HG02642 (cell line): ENCODE measurements at regions not wholly inside any gene's neighbourhood (a gene's known extent, or its start where the extent isn't known, plus 50 kb on each side); places are given as distances from the start of the nearest gene placed in this dataset.

Experiments
- ATAC-seq: cut with Tn5 transposase; IDR thresholded peaks from one replicate; pipeline ENCODE4 v1.9.1; 2021; ENCODE audit warnings: mild to moderate bottlenecking; ENCODE audit not compliant: unreplicated experiment, poor library complexity

DNA sequence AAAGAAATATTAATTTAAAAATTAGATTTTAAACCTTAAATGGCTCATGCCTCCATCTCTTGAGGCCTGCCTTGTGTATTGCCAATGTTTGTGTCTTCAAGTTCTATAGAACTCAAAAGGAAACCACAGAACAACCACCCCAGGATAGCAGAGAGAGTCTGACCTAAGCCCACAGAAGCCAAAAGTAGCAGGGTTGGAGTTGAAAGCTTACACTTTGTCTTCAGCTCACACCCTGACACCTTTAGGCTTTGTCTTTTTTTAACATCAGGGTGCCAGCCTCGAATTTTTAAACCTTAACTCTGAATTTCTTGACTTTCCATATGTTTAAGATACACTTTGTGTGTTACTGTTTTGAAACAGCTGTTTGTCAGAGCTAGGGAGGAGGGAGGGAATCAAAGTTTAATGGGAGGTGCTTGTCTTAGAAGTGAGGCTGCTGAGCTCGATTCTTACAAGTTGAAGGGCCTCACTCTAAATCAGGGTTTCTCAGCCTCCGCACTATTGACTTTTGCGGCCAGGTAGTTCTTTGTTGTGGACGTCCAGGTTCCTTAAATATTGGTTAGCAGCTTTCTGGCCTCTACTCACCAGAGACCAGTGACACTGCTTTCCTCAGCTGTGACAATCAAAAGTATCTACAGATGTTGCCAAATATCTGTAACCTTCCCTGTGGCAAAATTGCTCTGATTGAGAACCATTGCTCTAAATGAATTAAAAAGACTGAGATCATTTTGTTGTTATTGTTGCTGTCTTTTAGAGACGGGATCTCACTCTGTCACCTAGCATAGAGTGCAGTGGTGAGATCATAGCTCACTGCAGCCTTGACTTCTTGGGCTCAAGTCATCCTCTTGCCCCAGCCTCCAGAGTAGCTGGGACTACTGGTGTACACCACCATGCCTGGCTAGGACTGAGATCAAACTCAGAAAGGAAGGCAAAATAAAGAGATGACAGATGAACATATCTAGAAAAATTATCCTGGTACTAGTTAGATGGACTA lies 139.2 kb upstream of the EOMES start:
- no peak for ATAC-seq

DNA sequence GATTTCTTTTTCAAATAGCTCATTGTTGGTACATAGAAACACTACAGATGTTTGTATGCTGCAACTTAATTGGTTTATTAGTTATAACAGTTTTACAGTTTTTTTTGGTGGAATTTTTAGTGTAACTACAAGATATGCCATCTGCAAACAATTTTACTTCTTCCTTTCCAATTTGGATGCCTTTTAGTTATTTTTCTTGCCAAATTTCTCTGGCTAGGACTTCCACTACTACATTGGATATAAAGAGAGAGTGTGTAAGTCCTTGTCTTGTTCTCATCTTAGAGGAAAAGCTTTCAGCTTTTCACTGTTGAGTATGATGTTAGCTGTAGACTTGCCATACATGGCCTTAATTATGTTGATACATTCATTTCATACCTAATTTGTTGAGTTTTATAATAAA lies 143.6 kb upstream of the EOMES start:
- ATAC-seq: no peak

DNA sequence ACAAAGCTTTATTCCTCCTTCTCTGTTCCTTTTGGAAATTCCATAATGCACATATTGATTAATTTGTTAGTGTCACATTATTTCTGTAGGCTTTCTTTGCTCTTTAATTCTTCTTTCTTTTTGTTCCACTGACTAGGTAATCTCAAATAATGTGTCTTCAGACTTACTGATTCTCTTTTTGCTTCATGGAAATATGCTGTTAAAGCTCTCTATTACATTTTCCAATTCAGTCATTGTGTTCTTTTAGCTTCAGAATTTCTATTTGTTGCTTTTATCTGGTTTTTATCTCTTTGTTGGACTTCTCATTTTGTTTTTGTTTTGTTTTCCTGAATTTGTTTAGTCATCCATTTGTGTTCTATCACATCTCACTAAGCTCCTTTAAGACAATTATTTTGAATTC lies 147.0 kb upstream of the EOMES start:
- no peak for ATAC-seq

DNA sequence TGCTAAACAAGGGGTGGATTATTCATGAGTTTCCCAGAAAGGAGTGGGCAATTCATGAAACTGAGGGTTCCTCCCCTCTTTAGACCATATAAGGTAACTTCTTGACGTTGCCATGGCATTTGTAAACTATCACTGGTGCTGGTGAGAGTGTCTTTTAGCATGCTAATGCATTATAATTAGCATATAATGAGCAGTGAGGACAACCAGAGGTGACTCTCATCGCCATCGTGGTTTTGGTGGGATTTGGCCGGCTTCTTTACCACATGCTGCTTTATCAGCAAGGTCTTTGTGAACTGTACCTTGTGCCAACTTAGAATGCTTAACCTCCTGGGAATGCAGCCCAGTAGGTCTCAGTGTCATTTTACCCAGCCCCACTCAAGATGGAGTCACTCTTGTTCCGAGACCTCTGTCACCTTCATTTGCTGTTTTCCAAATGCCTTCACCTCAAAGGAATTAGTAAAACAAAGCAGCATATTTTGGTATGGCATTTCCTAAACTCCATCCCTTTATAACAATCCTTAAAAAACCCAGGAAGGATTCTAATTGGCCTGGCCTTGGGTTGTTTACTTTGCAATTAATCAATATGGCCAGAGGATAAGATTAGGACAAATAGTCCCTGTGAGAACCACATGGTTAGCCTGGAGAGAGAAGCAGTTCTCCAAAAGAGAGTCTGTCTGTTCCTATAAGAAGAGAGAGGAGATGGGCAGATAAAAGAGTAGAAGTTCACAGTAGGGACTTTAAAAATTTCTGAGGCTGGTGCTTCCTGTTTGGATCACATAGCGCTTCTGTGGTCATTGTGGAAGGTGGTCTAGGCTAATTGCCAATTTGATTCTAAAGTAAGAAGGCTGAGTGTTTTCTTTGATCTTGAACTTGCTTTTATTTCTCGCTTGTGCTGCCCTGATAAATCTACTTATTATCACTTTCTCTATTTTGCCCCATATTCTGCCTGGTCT lies 155.2 kb upstream of the EOMES start:
- no peak for ATAC-seq

DNA sequence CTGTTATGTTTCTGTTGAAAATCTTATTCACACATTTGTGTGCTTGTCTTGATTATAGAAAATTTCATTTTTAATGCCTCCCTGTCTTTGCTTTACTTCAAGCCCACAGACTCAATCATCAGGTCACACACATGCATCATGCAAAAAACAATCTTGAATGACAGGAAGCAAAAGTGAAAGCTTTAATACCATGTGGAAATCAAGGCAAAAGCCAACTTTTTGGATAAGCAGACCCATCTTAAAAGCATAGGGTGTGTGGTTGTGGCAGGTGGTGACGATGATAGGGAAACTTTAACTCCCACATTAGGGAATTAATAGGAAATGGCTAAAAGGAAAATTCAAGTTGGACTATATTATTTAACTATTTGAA lies 155.9 kb upstream of the EOMES start:
- no peak for ATAC-seq

DNA sequence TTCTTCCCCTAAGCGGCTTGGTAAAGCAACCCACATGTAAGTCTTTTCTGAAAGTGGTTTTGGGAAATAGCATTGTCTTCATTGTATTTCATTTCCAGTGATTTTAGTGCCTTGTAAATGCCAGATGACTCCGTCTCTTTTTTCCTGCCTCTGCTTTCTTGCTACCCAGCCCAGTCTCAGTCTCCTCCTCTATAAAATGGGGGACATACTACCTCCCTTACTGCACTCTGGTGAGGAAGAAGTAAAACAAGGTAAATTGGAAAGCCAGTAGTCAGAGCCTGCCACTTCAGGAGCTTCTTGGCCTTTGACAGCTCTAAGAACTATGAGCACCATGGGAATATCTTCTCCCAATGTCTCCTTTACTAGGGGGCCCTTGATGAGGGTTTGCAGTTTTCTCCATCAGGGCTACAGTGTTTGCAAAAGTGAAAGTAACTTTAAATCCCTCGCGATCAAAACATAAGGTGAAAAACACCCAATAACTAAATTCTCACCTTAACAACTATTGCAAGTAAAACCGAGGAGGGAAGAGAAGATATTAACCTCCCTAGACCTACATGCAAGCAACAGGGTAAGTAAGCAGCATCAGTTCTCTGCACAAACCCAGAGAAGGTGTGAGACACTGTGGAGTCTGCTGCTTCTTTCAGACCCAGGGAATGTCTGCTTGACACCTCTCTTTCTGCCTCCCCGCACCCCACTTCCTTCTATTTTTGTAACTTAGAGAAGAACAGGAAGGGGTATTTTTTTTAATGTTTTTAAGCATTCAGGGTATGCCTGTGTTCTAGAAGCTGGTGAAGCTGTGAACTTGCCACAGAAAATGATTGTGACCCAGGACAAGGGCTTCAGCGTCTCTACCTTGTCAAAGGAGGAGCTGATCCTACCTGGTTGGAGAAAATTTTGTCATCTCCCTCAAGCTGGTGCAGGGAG lies 159.1 kb upstream of the EOMES start:
- no peak for ATAC-seq

DNA sequence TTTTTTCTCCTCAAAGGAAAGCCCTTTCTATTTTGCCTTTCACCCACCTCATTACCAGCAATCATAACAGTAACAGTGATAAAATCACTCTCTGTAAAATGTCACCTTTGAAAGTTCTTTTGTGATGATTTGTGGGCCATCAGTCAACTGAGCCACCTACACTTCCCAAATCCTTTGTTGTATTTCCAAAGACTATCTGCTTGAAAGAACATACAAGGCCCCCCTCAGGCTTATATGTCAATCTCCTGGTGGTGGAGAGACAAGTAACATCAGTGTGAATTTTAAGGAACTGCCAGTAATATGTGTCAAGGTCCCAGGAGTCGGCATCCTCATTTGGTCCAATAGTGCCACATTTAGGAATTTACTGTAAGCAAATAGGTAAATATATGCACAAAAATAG lies 161.1 kb upstream of the EOMES start:
- no peak for ATAC-seq

DNA sequence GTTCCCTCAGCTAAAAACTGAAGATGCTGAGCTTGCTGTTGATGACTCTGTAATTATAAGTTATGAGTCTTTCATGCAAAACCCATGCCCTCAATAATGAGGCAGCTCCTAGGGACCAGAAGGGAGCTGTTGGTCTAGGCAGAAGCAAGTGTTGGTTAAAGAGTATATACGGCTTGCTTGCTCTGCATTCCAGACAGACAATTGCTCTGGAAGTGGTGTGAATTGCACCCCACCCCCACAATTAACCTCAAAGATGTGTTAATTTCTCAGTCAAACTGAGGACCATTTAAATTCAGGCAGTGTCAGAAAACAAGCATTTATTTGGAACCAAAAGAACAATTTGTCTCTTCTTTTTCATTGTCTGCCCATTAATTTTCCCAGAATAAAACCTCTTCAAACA lies 163.5 kb upstream of the EOMES start:
- ATAC-seq: no peak

DNA sequence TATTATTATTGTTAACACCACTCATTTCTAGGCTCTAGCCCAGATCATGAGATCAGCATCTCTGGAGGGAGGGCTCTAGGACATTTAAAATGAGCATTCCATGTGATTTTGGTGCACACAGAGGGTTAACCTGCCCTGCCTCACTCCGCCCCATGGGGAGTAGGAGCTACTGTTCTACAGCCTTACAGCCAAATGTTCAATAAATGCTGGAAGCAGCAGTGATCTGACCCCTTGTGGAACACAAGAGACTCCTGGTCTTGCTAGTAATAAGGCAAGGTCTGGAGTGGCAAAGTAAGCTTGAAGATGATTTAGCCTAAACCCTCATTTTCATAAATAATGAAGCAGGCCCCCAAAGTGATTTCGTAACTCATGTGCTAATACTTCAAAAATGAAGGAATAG lies 166.4 kb upstream of the EOMES start:
- no peak for ATAC-seq

DNA sequence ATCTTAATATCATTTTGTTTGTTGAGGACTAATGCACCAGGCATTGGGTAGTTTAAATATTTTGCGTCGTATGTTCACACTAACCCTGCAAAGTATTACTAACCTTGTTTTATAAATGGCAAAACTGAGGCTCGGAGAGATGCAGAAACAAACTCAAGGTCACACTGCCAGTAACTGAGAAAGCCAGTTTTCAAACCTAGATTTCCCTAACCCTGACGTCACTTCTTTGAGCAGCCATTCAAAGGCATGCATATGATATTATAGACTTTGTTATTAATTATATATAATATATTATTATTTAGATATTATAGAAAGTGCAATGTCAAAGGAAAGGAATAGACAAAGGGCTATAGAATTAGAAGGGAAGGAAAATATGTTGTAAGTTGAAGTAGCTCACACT lies 167.6 kb upstream of the EOMES start:
- ATAC-seq: no peak

DNA sequence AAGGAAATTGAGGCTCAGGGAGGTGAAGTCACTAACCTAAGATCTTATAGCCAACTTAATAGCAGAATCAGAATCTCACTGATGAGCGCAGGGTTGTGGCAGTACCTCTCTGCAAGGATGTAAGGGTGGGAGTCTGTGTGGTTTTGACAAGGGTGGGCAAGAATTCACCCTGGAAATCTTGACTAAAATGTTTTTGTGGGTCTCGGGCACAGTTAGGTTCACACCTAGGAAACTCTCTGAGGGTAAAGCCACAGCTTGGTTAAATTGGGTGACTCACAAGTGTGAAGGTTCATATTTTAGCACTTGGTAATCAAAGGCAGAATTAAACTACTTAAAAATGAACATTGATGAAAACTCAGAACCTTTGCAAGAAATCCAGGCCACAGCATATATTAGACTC lies 178.2 kb upstream of the EOMES start:
- ATAC-seq: no peak

DNA sequence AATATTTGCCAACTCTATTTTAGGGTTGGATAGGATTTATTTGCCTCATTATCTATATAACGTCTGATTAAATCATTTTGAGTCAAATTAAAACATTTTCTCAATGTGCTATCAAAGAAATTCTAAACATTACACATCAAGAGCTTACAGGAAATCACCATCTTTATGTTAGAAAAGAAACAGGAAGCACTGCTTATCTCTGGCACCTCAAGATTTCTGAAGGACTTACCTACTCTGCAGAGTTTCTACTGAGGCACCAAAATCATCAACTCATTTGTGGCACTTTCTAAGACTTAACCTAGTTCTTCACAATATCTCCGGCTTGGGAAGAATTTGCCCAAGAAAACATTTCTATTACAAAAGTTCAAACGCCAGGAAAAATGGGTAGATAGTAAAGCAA lies 181.3 kb upstream of the EOMES start:
- ATAC-seq: no peak

DNA sequence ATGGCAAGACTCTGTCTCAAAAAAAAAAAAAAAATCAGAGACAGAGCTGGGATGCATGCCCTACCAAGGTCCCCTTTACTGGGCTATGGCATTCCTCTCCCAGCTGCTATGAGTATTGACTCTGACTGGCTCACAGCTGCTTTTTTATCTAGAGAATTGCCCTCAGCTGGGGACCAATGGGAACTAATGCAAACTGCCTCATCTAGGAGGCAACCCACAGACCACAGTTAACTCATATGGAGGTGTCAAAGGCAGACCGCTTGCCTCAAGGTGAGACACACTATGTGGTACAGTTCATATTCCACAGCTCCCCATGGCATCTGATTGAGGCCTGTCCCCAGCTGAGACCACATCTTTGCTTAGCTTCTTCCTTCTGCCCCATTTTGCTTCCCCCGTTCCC lies 183.5 kb upstream of the EOMES start:
- no peak for ATAC-seq

DNA sequence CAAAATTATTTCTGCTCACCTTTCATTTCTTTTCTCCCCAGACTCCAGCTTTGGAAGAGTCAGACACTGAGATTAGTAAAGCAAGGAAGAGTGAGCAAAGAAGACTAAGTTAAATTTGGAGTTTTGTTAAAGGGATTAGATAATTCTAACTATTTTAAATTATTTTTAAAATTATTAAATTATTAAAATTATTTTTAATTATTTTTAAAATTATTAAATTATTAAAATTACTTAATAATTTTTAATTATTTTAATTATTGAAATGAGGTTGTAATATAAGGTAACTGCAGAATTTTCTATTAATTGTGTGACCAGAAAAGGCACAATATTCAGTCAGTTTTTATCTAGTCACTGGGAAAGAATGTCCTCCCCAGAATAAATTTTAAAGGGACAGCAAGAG lies 185.0 kb upstream of the EOMES start:
- no peak for ATAC-seq

DNA sequence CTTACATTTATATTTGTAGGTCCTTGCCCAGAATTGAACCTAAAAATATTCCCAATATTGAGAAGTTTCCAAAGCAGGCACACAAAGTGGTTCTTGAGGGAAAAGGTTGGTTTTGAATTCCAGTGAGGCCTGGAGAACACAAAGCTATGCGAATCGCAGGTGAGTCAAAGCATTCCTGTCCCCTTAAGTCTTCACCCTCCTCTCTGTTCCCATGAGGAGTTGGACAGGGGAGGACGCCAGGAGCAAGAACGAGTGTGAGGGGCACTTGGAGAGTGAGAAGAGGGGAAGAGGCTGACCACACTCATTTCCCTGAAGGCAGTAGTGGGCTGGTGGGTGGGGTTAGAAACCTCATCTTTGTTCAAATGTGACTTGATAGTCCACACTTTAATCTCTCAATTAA lies 185.8 kb upstream of the EOMES start:
- ATAC-seq: no peak

DNA sequence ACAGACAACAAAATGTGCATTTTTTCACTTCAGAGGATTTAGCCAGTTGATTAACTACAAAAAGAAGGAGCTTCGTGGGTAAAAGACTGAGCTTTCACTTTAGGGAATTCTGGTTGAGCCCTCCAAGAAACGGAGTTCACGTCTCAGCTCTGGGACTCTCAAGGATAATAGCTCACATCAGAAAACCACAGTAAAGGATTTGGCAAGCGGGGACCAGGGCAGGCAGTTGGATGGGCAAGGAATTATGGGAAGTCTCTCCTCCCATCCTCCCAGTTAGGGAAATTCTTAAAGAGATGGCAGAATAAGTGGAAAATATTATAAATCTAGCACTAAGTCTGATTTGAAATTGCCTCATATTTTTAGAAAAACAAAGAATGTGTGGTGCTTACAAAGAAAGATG lies 188.3 kb upstream of the EOMES start:
- no peak for ATAC-seq

DNA sequence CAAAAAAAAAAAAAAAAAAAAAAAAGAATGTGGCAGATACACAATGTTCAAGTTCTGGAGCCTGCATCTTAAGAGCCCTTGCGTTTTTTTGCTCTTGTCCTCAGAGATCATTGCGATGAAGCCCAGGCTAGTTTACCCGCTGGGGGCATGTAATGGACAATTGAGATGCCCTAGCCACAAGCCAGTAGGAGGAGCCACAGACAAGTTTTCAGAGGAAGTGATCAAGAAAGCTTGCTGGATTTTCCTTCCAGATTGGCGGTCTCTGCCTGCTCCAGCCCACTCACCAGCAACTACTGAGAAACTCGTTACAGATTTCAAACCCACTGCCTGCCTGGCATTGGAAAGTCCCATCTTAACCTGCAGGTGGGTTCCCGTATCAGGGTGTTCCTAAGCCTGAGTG lies 192.1 kb upstream of the EOMES start:
- ATAC-seq: no peak

DNA sequence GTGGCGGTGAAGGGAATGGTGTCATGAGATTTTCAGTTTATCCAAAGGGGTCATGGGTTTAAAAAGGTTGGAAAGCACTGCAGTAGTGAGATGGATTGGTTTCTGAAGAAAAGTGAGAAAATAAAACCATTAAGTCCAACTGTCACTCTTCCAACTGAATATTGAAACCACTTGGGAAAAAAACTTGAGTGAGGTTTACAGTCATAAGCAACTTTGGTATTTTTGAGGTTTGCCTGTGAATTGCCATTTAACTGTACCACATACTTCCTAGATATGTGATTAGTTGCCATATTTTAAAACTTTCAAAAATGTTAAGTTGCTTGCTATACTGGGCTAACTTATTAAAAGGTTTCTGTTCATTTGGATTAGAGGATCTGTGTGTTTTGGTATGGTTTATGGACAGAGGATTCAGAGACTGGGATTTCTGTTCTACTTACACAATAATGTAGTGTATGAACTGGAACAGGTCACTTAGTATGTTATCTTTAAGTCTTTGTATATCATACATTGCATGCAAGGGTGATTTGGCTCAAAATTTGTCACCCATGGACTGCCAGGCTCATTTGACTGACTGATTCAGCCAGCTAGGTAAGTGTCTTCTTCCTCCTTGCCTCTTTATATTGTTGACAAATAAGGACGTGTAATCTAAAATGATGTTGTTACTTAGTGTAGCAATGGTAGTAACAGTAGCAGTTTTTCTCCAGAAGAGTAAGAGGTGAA lies 201.4 kb upstream of the EOMES start:
- no peak for ATAC-seq

DNA sequence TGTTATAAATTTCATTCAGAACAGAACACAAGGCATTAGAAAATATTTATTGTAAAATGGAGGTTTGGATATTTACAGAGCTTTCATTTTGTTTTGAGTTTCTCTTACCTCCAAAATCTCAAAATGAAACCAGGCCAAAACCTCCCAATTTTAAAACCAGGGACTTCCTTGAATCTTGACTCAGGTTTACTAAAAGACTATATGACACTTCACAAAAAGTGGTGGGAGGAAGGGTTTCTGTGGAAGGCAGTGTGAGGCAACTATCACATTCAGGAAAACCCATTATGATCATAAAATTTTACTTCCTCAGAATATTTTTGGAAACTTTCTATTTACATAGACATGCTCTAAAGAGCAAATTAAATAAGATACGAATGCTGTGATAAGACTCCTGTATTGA lies 205.8 kb upstream of the EOMES start:
- no peak for ATAC-seq
